ENCODE measurements at regions not wholly inside any gene's neighbourhood (a gene's known extent, or its start where the extent isn't known, plus 50 kb on each side); places are given as distances from the start of the nearest gene placed in this dataset.
"Not testable (repeated sequence)": the region's sequence is repeated elsewhere in the genome, so short reads cannot be mapped to it uniquely, and the experiment has no call there.

GRCh38 chr2:209308415-209308814 is 115.4 kb upstream of the MAP2 start:
- Histone ChIP-seq H3K9ac (ENCODE audit: low read length) (no peak overlapping the region), H3K4me2 (ENCODE audit: low read length) (no peak overlapping the region), H2AFZ (ENCODE audit: low read depth, low read length) (no peak overlapping the region), H3K27ac (ENCODE audit: low read length) (no peak overlapping the region), H3K9me2 (ENCODE audit: insufficient read depth, low read length) (no peaks in the 10 kb centered on the region), H3K4me3 (ENCODE audit: low read length) (no peak overlapping the region), H3F3A (ENCODE audit: insufficient read depth, low read length, poor library complexity, severe bottlenecking) (no peaks in the 10 kb centered on the region), H3K79me2 (replicated peaks; ENCODE audit: insufficient read depth, low read length) (no peaks in the 10 kb centered on the region), H4K20me1 (ENCODE audit: insufficient read depth) (no peaks in the 10 kb centered on the region), H3K27me3 (ENCODE audit: insufficient read depth, low read depth, low read length) (no peaks in the 10 kb centered on the region), H3K9me3 (ENCODE audit: low read length) (no peaks in the 10 kb centered on the region), H3K36me3 (ENCODE audit: insufficient read depth, low read length) (no peaks in the 10 kb centered on the region)
- no peak for TF ChIP-seq SMC3 (conservative IDR thresholded peaks at IDR 0.05; ENCODE audit: poor library complexity)
- no peak for TF ChIP-seq POLR2AphosphoS5 (IDR thresholded peaks at IDR 0.05)
- no peak for TF ChIP-seq MXI1 (conservative IDR thresholded peaks at IDR 0.05; ENCODE audit: poor library complexity, severe bottlenecking)
- no peak for TF ChIP-seq TAF1 (IDR thresholded peaks at IDR 0.05; ENCODE audit: low read depth)
- no peak for TF ChIP-seq RAD21 (conservative IDR thresholded peaks at IDR 0.05)
- TF ChIP-seq CTCF (IDR thresholded peaks at IDR 0.05; ENCODE audit: poor library complexity, severe bottlenecking): no peak
- TF ChIP-seq EZH2 (IDR thresholded peaks at IDR 0.05; ENCODE audit: borderline replicate concordance, insufficient read depth, low read length, poor library complexity, severe bottlenecking): no peak

GRCh38 chr2:209311948-209312347 is 111.9 kb upstream of the MAP2 start:
- H3K36me3 ChIP-seq (ENCODE audit: insufficient read depth, low read length): no peaks in the 10 kb centered on the region
- H3K27ac ChIP-seq (ENCODE audit: low read length): no peak overlapping the region
- no peaks in the 10 kb centered on the region for H4K20me1 ChIP-seq (ENCODE audit: insufficient read depth)
- H3K27me3 ChIP-seq (ENCODE audit: insufficient read depth, low read depth, low read length): no peaks in the 10 kb centered on the region
- no peaks in the 10 kb centered on the region for H3K79me2 ChIP-seq (replicated peaks; ENCODE audit: insufficient read depth, low read length)
- no peaks in the 10 kb centered on the region for H3K9me2 ChIP-seq (ENCODE audit: insufficient read depth, low read length)
- no peak overlapping the region for H2AFZ ChIP-seq (ENCODE audit: low read depth, low read length)
- H3K9ac ChIP-seq (ENCODE audit: low read length): no peak overlapping the region
- TF ChIP-seq POLR2AphosphoS5 (IDR thresholded peaks at IDR 0.05) (no peak), TAF1 (IDR thresholded peaks at IDR 0.05; ENCODE audit: low read depth) (no peak), CTCF (IDR thresholded peaks at IDR 0.05; ENCODE audit: poor library complexity, severe bottlenecking) (no peak), EZH2 (IDR thresholded peaks at IDR 0.05; ENCODE audit: borderline replicate concordance, insufficient read depth, low read length, poor library complexity, severe bottlenecking) (no peak), EP300 (conservative IDR thresholded peaks at IDR 0.05; ENCODE audit: poor library complexity, severe bottlenecking) (no peak), MXI1 (conservative IDR thresholded peaks at IDR 0.05; ENCODE audit: poor library complexity, severe bottlenecking) (no peak), SMC3 (conservative IDR thresholded peaks at IDR 0.05; ENCODE audit: poor library complexity) (no peak), REST (IDR thresholded peaks at IDR 0.05; ENCODE audit: borderline replicate concordance) (no peak), RAD21 (conservative IDR thresholded peaks at IDR 0.05) (no peak)
- no peak overlapping the region for H3K4me2 ChIP-seq (ENCODE audit: low read length)
- no peaks in the 10 kb centered on the region for H3K9me3 ChIP-seq (ENCODE audit: low read length)
- H3K4me3 ChIP-seq (ENCODE audit: low read length): no peak overlapping the region
- H3F3A ChIP-seq (ENCODE audit: insufficient read depth, low read length, poor library complexity, severe bottlenecking): no peaks in the 10 kb centered on the region

DNA sequence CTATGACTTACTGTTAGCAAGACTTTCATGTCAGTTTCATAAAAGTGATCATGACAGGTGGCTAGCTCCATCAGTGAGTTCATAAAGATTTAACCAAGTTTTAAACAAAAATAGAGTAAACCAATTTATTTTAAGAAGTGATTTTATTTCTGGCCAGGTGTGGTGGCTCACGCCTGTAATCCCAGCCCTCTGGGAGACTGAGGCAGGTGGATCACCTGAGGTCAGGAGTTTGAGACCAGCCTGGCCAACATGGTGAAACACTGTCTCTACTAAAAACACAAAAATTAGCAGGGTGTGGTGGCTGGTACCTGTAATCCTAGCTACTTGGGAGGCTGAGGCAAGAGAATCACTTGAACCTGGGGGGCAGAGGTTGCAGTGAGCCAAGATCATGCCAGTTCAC is 111.4 kb upstream of the MAP2 start:
- H3K27me3 ChIP-seq (ENCODE audit: insufficient read depth, low read depth, low read length); H2AFZ ChIP-seq (ENCODE audit: low read depth, low read length); H3K36me3 ChIP-seq (ENCODE audit: insufficient read depth, low read length); H3K27ac ChIP-seq (ENCODE audit: low read length); H3K79me2 ChIP-seq (replicated peaks; ENCODE audit: insufficient read depth, low read length); H3K4me3 ChIP-seq (ENCODE audit: low read length); H3K9ac ChIP-seq (ENCODE audit: low read length); H3K9me3 ChIP-seq (ENCODE audit: low read length); H4K20me1 ChIP-seq (ENCODE audit: insufficient read depth); H3K4me2 ChIP-seq (ENCODE audit: low read length); H3F3A ChIP-seq (ENCODE audit: insufficient read depth, low read length, poor library complexity, severe bottlenecking); H3K9me2 ChIP-seq (ENCODE audit: insufficient read depth, low read length): not testable (repeated sequence)
